ENCODE measurements at regions not wholly inside any gene's neighbourhood (a gene's known extent, or its start where the extent isn't known, plus 50 kb on each side); places are given as distances from the start of the nearest gene placed in this dataset.

GRCh38 chr2:198448789-198449188 is 644.4 kb downstream of the PLCL1 start:
- Histone ChIP-seq H3K9me3 (replicated peaks; ENCODE audit: control insufficient read depth, insufficient read depth, low read length) (no peaks in the 10 kb centered on the region), H3K9ac (replicated peaks; ENCODE audit: extremely low read depth, insufficient read depth, low read length) (no peak overlapping the region), H3K9me1 (replicated peaks; ENCODE audit: control insufficient read depth, extremely low read depth, insufficient read depth, low read length) (no peaks in the 10 kb centered on the region), H2AFZ (ENCODE audit: low read depth, low read length) (no peak overlapping the region), H3K4me1 (ENCODE audit: control insufficient read depth, extremely low read depth, insufficient read depth, low read length) (no peaks in the 10 kb centered on the region), H3K27ac (ENCODE audit: insufficient read depth, low read depth, low read length) (no peak overlapping the region), H4K20me1 (replicated peaks; ENCODE audit: control insufficient read depth, extremely low read depth, insufficient read depth, low read length) (no peaks in the 10 kb centered on the region), H3K79me2 (ENCODE audit: control insufficient read depth, insufficient read depth, low read length) (no peaks in the 10 kb centered on the region), H3K4me2 (ENCODE audit: insufficient read depth, low read length) (no peak overlapping the region), H3K36me3 (ENCODE audit: control insufficient read depth in 2 of 2, extremely low read depth in 1 of 2, insufficient read depth in 2 of 2, low read length in 2 of 2) (no peaks in the 10 kb centered on the region), H3K27me3 (ENCODE audit: control insufficient read depth in 2 of 2, insufficient read depth in 2 of 2, low read length in 2 of 2) (no peaks in the 10 kb centered on the region), H3K4me3 (replicated peaks in 1 of 3; ENCODE audit: insufficient read depth in 1 of 3, low read depth in 1 of 3, low read length in 3 of 3) (no peak overlapping the region)
- intact Hi-C loops (cut with micrococcal nuclease): no loop called here
- ChIA-PET CTCF (interaction anchor here (1.0 kb wide), 1 partner anchor 1040 kb away, joined by 3 read pairs; no protein-coding TSS in a partner anchor), POLR2A (no interaction called here)
- BruUV-seq (replicated peaks): no TSS peak
- dilution Hi-C loops (cut with MboI; ENCODE audit: extremely low pct_ligation_motif_present, low sequenced_read_pairs): no loop called here
- DNase-seq (ENCODE audit: low read depth, low spot score) (no peak), FAIRE-seq (no peak)
- no peak for TF ChIP-seq POLR2AphosphoS5 (IDR thresholded peaks at IDR 0.05; ENCODE audit: insufficient read depth, low read depth, low read length)

GRCh38 chr2:198444800-198445287 is 640.5 kb downstream of the PLCL1 start:
- FAIRE-seq: no peak
- dilution Hi-C loops (cut with MboI; ENCODE audit: extremely low pct_ligation_motif_present, low sequenced_read_pairs): no loop called here
- no peak for DNase-seq (ENCODE audit: low read depth, low spot score)
- H3K9me3 ChIP-seq (replicated peaks; ENCODE audit: control insufficient read depth, insufficient read depth, low read length): no peaks in the 10 kb centered on the region
- no peaks in the 10 kb centered on the region for H3K4me1 ChIP-seq (ENCODE audit: control insufficient read depth, extremely low read depth, insufficient read depth, low read length)
- CTCF ChIA-PET: no interaction called here
- no peak overlapping the region for H3K4me2 ChIP-seq (ENCODE audit: insufficient read depth, low read length)
- TF ChIP-seq POLR2AphosphoS5 (IDR thresholded peaks at IDR 0.05; ENCODE audit: insufficient read depth, low read depth, low read length) (no peak), EZH2 (IDR thresholded peaks at IDR 0.05; ENCODE audit: borderline replicate concordance, low read depth, low read length, severe bottlenecking) (no peak), MYC (IDR thresholded peaks at IDR 0.05; ENCODE audit: low read depth, low read length) (no peak), MAX (IDR thresholded peaks at IDR 0.05; ENCODE audit: insufficient read depth, insufficient read length) (no peak), GATA2 (IDR thresholded peaks at IDR 0.05; ENCODE audit: insufficient read depth, insufficient read length, low read depth, low read length) (no peak), POLR2A (IDR thresholded peaks at IDR 0.05; ENCODE audit: low read depth, low read length) (no peak), JUN (IDR thresholded peaks at IDR 0.05; ENCODE audit: borderline replicate concordance, insufficient read depth, insufficient read length, low read depth) (no peak), FOS (IDR thresholded peaks at IDR 0.05; ENCODE audit: borderline replicate concordance, insufficient read depth, low read length) (no peak), CTCF (IDR thresholded peaks at IDR 0.05; ENCODE audit: extremely low read depth in 1 of 2, insufficient read depth in 1 of 2, low read depth in 1 of 2, low read length in 2 of 2) (no peak)
- H3K9ac ChIP-seq (replicated peaks; ENCODE audit: extremely low read depth, insufficient read depth, low read length): no peak overlapping the region
- POLR2A ChIA-PET: no interaction called here
- no peaks in the 10 kb centered on the region for H4K20me1 ChIP-seq (replicated peaks; ENCODE audit: control insufficient read depth, extremely low read depth, insufficient read depth, low read length)
- no peaks in the 10 kb centered on the region for H3K9me1 ChIP-seq (replicated peaks; ENCODE audit: control insufficient read depth, extremely low read depth, insufficient read depth, low read length)
- H3K79me2 ChIP-seq (ENCODE audit: control insufficient read depth, insufficient read depth, low read length): no peaks in the 10 kb centered on the region
- no peaks in the 10 kb centered on the region for H3K36me3 ChIP-seq (ENCODE audit: control insufficient read depth in 2 of 2, extremely low read depth in 1 of 2, insufficient read depth in 2 of 2, low read length in 2 of 2)
- H3K27ac ChIP-seq (ENCODE audit: insufficient read depth, low read depth, low read length): no peak overlapping the region
- no peaks in the 10 kb centered on the region for H3K27me3 ChIP-seq (ENCODE audit: control insufficient read depth in 2 of 2, insufficient read depth in 2 of 2, low read length in 2 of 2)
- intact Hi-C loops (cut with micrococcal nuclease): no loop called here
- H2AFZ ChIP-seq (ENCODE audit: low read depth, low read length): no peak overlapping the region
- BruUV-seq (replicated peaks): no TSS peak
- H3K4me3 ChIP-seq (replicated peaks in 1 of 3; ENCODE audit: insufficient read depth in 1 of 3, low read depth in 1 of 3, low read length in 3 of 3): no peak overlapping the region
